ENCODE measurements at regions not wholly inside any gene's neighbourhood (a gene's known extent, or its start where the extent isn't known, plus 50 kb on each side); places are given as distances from the start of the nearest gene placed in this dataset.

DNA sequence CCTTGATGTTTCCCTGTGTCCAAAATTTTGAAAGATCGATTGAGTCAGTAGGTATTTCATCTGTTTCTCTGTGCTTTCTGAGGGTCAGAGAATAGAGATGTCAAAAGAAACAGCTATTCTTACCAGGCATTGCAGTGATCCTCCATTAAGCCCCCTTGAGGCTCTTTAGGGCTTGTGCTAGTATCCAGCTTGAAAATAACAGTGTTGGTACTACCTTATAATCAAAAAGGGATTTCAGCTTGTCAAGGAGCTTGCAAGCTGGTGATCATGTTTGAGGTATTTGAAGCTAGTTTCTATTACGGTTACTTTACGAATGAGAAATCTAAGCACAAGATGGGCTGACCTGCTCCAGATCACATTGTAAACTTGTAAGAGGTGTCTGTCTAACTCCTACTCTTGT is 103.4 kb downstream of the EDEM1 start:
- Histone ChIP-seq H3K27ac (no peak overlapping the region), H3K27me3 (no peaks in the 10 kb centered on the region), H3K36me3 (ENCODE audit: low read depth, missing control alignments) (no peaks in the 10 kb centered on the region), H3K4me3 (no peak overlapping the region), H3K4me1 (no peaks in the 10 kb centered on the region), H3K9me3 (no peaks in the 10 kb centered on the region)
- DNase-seq, result no peak
- WGBS, 2 donors, result 87 to 92% methylated on average over 3 of the region's 3 CpGs
- TF ChIP-seq POLR2A (IDR thresholded peaks at IDR 0.05) (no peak), CTCF (IDR thresholded peaks at IDR 0.05) (no peak)
- intact Hi-C loops (cut with DNase I; ENCODE audit: low total_unique reads), result no loop called here

GRCh38 chr3:5292512-5292911 is 105.0 kb downstream of the EDEM1 start:
- 90 to 91% methylated on average over 7 of the region's 7 CpGs for WGBS, 2 donors
- no peak for DNase-seq
- H3K4me1 ChIP-seq, result no peaks in the 10 kb centered on the region
- no peaks in the 10 kb centered on the region for H3K36me3 ChIP-seq (ENCODE audit: low read depth, missing control alignments)
- H3K27me3 ChIP-seq, result no peaks in the 10 kb centered on the region
- TF ChIP-seq CTCF (IDR thresholded peaks at IDR 0.05) (no peak), POLR2A (IDR thresholded peaks at IDR 0.05) (no peak)
- no peaks in the 10 kb centered on the region for H3K9me3 ChIP-seq
- intact Hi-C loops (cut with DNase I; ENCODE audit: low total_unique reads), result no loop called here
- no peak overlapping the region for H3K27ac ChIP-seq
- H3K4me3 ChIP-seq, result no peak overlapping the region

GRCh38 chr3:5293207-5293606 is 105.7 kb downstream of the EDEM1 start:
- Histone ChIP-seq H3K27ac (no peak overlapping the region), H3K4me1 (no peaks in the 10 kb centered on the region), H3K9me3 (no peaks in the 10 kb centered on the region), H3K27me3 (no peaks in the 10 kb centered on the region), H3K36me3 (ENCODE audit: low read depth, missing control alignments) (no peaks in the 10 kb centered on the region), H3K4me3 (no peak overlapping the region)
- intact Hi-C loops (cut with DNase I; ENCODE audit: low total_unique reads), result no loop called here
- DNase-seq, result no peak
- 61 to 70% methylated on average over 2 of the region's 2 CpGs for WGBS, 2 donors
- TF ChIP-seq POLR2A (IDR thresholded peaks at IDR 0.05), result no peak
- no peak for TF ChIP-seq CTCF (IDR thresholded peaks at IDR 0.05)

- DNase-seq, result no peak
- intact Hi-C loops (cut with DNase I; ENCODE audit: low total_unique reads), result no loop called here
These were observed 106.8 kb downstream of the EDEM1 start for GRCh38 chr3:5294356-5294755.

More at GRCh38 chr3:5294356-5294755, 106.8 kb downstream of the EDEM1 start:
- no peak for TF ChIP-seq CTCF (IDR thresholded peaks at IDR 0.05)
- TF ChIP-seq POLR2A (IDR thresholded peaks at IDR 0.05), result no peak
- H3K27me3 ChIP-seq, result no peaks in the 10 kb centered on the region
- H3K27ac ChIP-seq, result no peak overlapping the region
- no peaks in the 10 kb centered on the region for H3K9me3 ChIP-seq
- no peak overlapping the region for H3K4me3 ChIP-seq
- H3K4me1 ChIP-seq, result no peaks in the 10 kb centered on the region
- 82 to 89% methylated on average over 4 of the region's 4 CpGs for WGBS, 2 donors
- H3K36me3 ChIP-seq (ENCODE audit: low read depth, missing control alignments), result no peaks in the 10 kb centered on the region

Data from testis (tissue), 2 donors.